Fibroblast of lung (primary cell): ENCODE measurements at regions not wholly inside any gene's neighbourhood (a gene's known extent, or its start where the extent isn't known, plus 50 kb on each side); places are given as distances from the start of the nearest gene placed in this dataset.

Experiments
- DNase-seq, 2 donors: peaks; one replicate each; pipeline versions ENCODE4 v3.0.0 to v3.0.0-alpha.2; 2010; ENCODE audit warnings: low read depth in 2 of 2
- H2AFZ ChIP-seq: 2 replicates; pipeline ENCODE4 v1.5.1; 2012; ENCODE audit warnings: low read length, control low read depth, inconsistent platforms
- H3K27ac ChIP-seq: 2 replicates; pipeline ENCODE4 v1.5.1; 2011; ENCODE audit warnings: low read length, control low read depth; ENCODE audit not compliant: insufficient read depth
- H3K27me3 ChIP-seq: 2 replicates; pipeline ENCODE4 v1.5.1; 2011; ENCODE audit warnings: mild to moderate bottlenecking, low read length; ENCODE audit not compliant: control insufficient read depth, insufficient read depth
- H3K36me3 ChIP-seq: 2 replicates; pipeline ENCODE4 v1.5.1; 2011; ENCODE audit warnings: low read length; ENCODE audit not compliant: control insufficient read depth, insufficient read depth
- H3K4me1 ChIP-seq: 2 replicates; pipeline ENCODE4 v1.5.1; 2011; ENCODE audit warnings: low read length; ENCODE audit not compliant: control insufficient read depth, insufficient read depth; ENCODE audit errors: extremely low read depth
- H3K4me2 ChIP-seq: 2 replicates; pipeline ENCODE4 v1.5.1; 2011; ENCODE audit warnings: low read length, control low read depth; ENCODE audit not compliant: insufficient read depth; ENCODE audit errors: extremely low read depth
- H3K4me3 ChIP-seq, 4 experiments: fragments of 200-600 bp in 1 of 4; sonication (generic) in 1 of 4; replicated peaks in 1 of 4; 2 replicates each; pipeline ENCODE4 v1.5.1; 2011 to 2016; ENCODE audit warnings: low read length in 4 of 4, low read depth in 3 of 4, mild to moderate bottlenecking in 3 of 4, control low read depth in 2 of 4, inconsistent platforms in 1 of 4, mixed read lengths in 1 of 4; ENCODE audit not compliant: insufficient read depth in 1 of 4; ENCODE audit errors: control extremely low read depth in 1 of 4
- H3K79me2 ChIP-seq: 2 replicates; pipeline ENCODE4 v1.5.1; 2012; ENCODE audit warnings: mild to moderate bottlenecking, low read length, inconsistent platforms; ENCODE audit not compliant: control insufficient read depth, insufficient read depth
- H3K9ac ChIP-seq: 2 replicates; pipeline ENCODE4 v1.5.1; 2011; ENCODE audit warnings: mild to moderate bottlenecking, low read length, control low read depth; ENCODE audit not compliant: insufficient read depth
- H3K9me3 ChIP-seq: 2 replicates; pipeline ENCODE4 v1.5.1; 2012; ENCODE audit warnings: low read depth, low read length; ENCODE audit not compliant: control insufficient read depth, insufficient read depth
- H4K20me1 ChIP-seq: 2 replicates; pipeline ENCODE4 v1.5.1; 2011; ENCODE audit warnings: low read length; ENCODE audit not compliant: control insufficient read depth, insufficient read depth; ENCODE audit errors: extremely low read depth
- EZH2 ChIP-seq: IDR thresholded peaks from 2 replicates; pipeline ENCODE4 v1.5.1; 2012; ENCODE audit warnings: low read length, control low read depth, mild to moderate bottlenecking; ENCODE audit errors: missing control alignments
- TF ChIP-seq, protein P1 (sequence below), 2 donors: IDR thresholded peaks in 1 of 2; conservative IDR thresholded peaks in 1 of 2; 1 replicate in 1 of 2; 2 replicates in 1 of 2; pipeline ENCODE4 v1.5.1; 2011 to 2012; ENCODE audit warnings: low read length in 2 of 2, control low read depth in 1 of 2, inconsistent platforms in 1 of 2, low read depth in 1 of 2, mild to moderate bottlenecking in 1 of 2

- Histone ChIP-seq H2AFZ (no peak overlapping the region), H3K27ac (no peak overlapping the region), H3K4me3 (no peak overlapping the region), H3K9me3 (no peaks in the 10 kb centered on the region), H4K20me1 (no peaks in the 10 kb centered on the region), H3K36me3 (no peaks in the 10 kb centered on the region), H3K4me1 (peaks cover 4% of the 10 kb centered on the region), H3K79me2 (no peaks in the 10 kb centered on the region), H3K27me3 (no peaks in the 10 kb centered on the region), H3K9ac (no peak overlapping the region), H3K4me2 (no peak overlapping the region)
- TF ChIP-seq, protein P1, sequence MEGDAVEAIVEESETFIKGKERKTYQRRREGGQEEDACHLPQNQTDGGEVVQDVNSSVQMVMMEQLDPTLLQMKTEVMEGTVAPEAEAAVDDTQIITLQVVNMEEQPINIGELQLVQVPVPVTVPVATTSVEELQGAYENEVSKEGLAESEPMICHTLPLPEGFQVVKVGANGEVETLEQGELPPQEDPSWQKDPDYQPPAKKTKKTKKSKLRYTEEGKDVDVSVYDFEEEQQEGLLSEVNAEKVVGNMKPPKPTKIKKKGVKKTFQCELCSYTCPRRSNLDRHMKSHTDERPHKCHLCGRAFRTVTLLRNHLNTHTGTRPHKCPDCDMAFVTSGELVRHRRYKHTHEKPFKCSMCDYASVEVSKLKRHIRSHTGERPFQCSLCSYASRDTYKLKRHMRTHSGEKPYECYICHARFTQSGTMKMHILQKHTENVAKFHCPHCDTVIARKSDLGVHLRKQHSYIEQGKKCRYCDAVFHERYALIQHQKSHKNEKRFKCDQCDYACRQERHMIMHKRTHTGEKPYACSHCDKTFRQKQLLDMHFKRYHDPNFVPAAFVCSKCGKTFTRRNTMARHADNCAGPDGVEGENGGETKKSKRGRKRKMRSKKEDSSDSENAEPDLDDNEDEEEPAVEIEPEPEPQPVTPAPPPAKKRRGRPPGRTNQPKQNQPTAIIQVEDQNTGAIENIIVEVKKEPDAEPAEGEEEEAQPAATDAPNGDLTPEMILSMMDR (conservative IDR thresholded peaks at IDR 0.05 in 1 of 2, IDR thresholded peaks at IDR 0.05 in 1 of 2; ENCODE audit: low read depth in 1 of 2, low read length in 2 of 2), result no peak
- no peak for TF ChIP-seq EZH2
- DNase-seq, result no peak
These were observed 210.0 kb upstream of the PROK2 start for GRCh38 chr3:71994906-71995305.

DNA sequence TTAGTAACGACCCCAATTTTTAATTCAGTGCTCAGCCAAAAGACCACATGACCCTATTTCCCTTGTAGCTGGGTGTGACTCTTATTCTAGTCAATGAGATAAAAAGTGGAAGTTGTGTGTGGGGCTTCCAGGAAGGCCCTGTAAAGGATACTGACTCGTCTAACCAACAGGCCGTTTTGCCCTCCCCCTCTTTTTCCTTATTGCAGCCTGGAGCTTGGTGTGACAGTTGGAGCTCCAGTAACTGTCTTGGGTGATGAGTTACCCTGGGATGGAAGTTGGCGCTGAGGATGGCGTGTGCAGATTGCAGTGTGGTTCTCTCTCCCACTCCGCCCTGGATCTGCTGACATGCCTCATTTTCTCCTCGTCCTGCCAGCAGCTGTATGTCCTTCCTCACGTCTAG, 209.3 kb upstream of the PROK2 start:
- TF ChIP-seq, protein P1 (conservative IDR thresholded peaks at IDR 0.05 in 1 of 2, IDR thresholded peaks at IDR 0.05 in 1 of 2; ENCODE audit: low read depth in 1 of 2, low read length in 2 of 2), result no peak
- no peak for DNase-seq
- Histone ChIP-seq H4K20me1 (no peaks in the 10 kb centered on the region), H3K4me1 (peaks cover 2% of the 10 kb centered on the region), H3K79me2 (no peaks in the 10 kb centered on the region), H3K27me3 (no peaks in the 10 kb centered on the region), H3K36me3 (no peaks in the 10 kb centered on the region), H3K4me2 (no peak overlapping the region), H2AFZ (no peak overlapping the region), H3K27ac (no peak overlapping the region), H3K4me3 (no peak overlapping the region), H3K9ac (no peak overlapping the region), H3K9me3 (no peaks in the 10 kb centered on the region)

DNA sequence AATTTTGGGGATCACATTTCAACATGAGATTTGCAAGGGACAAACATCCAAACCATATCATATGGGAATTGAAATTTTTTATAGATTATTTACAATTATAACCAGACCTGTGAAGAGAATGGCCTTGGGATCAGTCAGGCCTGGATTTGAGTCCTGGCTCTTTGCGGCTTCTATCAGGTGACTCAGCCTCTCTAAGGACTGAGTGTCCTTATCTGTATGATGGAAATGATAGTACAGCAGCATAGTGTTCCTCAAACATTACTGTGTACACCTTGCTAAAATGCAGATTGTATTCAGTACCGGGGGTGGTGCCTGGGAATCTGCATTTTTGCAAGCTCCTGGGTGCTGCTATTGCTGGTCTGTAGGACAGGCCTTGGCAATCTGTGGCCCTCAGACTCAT, 206.7 kb upstream of the PROK2 start:
- DNase-seq, result no peak
- peaks cover 2% of the 10 kb centered on the region for H3K4me1 ChIP-seq
- no peaks in the 10 kb centered on the region for H3K36me3 ChIP-seq
- TF ChIP-seq, protein P1 (conservative IDR thresholded peaks at IDR 0.05 in 1 of 2, IDR thresholded peaks at IDR 0.05 in 1 of 2; ENCODE audit: low read depth in 1 of 2, low read length in 2 of 2), result no peak
- no peak for TF ChIP-seq EZH2
- H3K79me2 ChIP-seq, result no peaks in the 10 kb centered on the region
- no peak overlapping the region for H3K4me3 ChIP-seq
- H3K4me2 ChIP-seq, result no peak overlapping the region
- H2AFZ ChIP-seq, result no peak overlapping the region
- no peaks in the 10 kb centered on the region for H4K20me1 ChIP-seq
- H3K27me3 ChIP-seq, result no peaks in the 10 kb centered on the region
- no peak overlapping the region for H3K9ac ChIP-seq
- H3K27ac ChIP-seq, result no peak overlapping the region
- no peaks in the 10 kb centered on the region for H3K9me3 ChIP-seq
